Activated naive CD8-positive, alpha-beta T cell treated with anti-CD3 and anti-CD28 coated beads, Interleukin-2, amount 50 U/mL, for 24 hours (primary cell): ENCODE measurements at regions not wholly inside any gene's neighbourhood (a gene's known extent, or its start where the extent isn't known, plus 50 kb on each side); places are given as distances from the start of the nearest gene placed in this dataset.

Source experiments
- ATAC-seq: fragments of 150-1000 bp; cut with Tn5 transposase; one replicate; pipeline ENCODE4 v1.10.0; 2021
- DNase-seq: peaks from one replicate; pipeline ENCODE4 v3.0.0; 2021
- H3K27ac Mint-ChIP-seq: one replicate; pipeline ENCODE4 v1.8.0; 2021; ENCODE audit warnings: mild to moderate bottlenecking, mixed read lengths
- H3K27me3 Mint-ChIP-seq: one replicate; pipeline ENCODE4 v1.8.0; 2021; ENCODE audit warnings: mixed read lengths
- H3K36me3 Mint-ChIP-seq: one replicate; pipeline ENCODE4 v1.8.0; 2021; ENCODE audit warnings: low read depth, mixed read lengths
- H3K4me1 Mint-ChIP-seq: one replicate; pipeline ENCODE4 v1.8.0; 2021; ENCODE audit warnings: mixed read lengths
- H3K4me3 Mint-ChIP-seq: one replicate; pipeline ENCODE4 v1.8.0; 2021; ENCODE audit warnings: mild to moderate bottlenecking, moderate library complexity, mixed read lengths
- H3K9me3 Mint-ChIP-seq: one replicate; pipeline ENCODE4 v1.8.0; 2021; ENCODE audit warnings: mixed read lengths

GRCh38 chr10:120394446-120394845, 62.6 kb upstream of the PLPP4 start:
- peaks cover 9% of the 10 kb centered on the region for H3K27me3 Mint-ChIP-seq
- H3K9me3 Mint-ChIP-seq: peaks cover 4% of the 10 kb centered on the region
- no peaks in the 10 kb centered on the region for H3K36me3 Mint-ChIP-seq
- no peaks in the 10 kb centered on the region for H3K4me1 Mint-ChIP-seq
- no peak overlapping the region for H3K4me3 Mint-ChIP-seq
- ATAC-seq (no peak), DNase-seq (no peak)
- no peak overlapping the region for H3K27ac Mint-ChIP-seq

GRCh38 chr10:120396228-120396627, 60.8 kb upstream of the PLPP4 start:
- DNase-seq: no peak
- Mint-ChIP-seq H3K36me3 (no peaks in the 10 kb centered on the region), H3K4me3 (no peak overlapping the region), H3K9me3 (peaks cover 4% of the 10 kb centered on the region), H3K4me1 (no peaks in the 10 kb centered on the region), H3K27ac (no peak overlapping the region), H3K27me3 (peaks cover 9% of the 10 kb centered on the region)
- ATAC-seq: no peak

- H3K36me3 Mint-ChIP-seq: no peaks in the 10 kb centered on the region
These were observed 58.8 kb upstream of the PLPP4 start for GRCh38 chr10:120398180-120398579.

GRCh38 chr10:120400601-120401000, 56.4 kb upstream of the PLPP4 start:
- no peaks in the 10 kb centered on the region for H3K36me3 Mint-ChIP-seq

More at GRCh38 chr10:120398180-120398579, 58.8 kb upstream of the PLPP4 start:
- Mint-ChIP-seq H3K4me1 (no peaks in the 10 kb centered on the region), H3K27ac (no peak overlapping the region), H3K9me3 (peaks cover 4% of the 10 kb centered on the region), H3K27me3 (peaks cover 8% of the 10 kb centered on the region), H3K4me3 (no peak overlapping the region)
- no peak for ATAC-seq
- DNase-seq: no peak

GRCh38 chr10:120402147-120402766, 54.8 kb upstream of the PLPP4 start:
- Mint-ChIP-seq H3K36me3 (no peaks in the 10 kb centered on the region), H3K9me3 (no peaks in the 10 kb centered on the region)
- no peak for ATAC-seq

More at GRCh38 chr10:120400601-120401000, 56.4 kb upstream of the PLPP4 start:
- no peak for DNase-seq
- no peak for ATAC-seq
- H3K4me1 Mint-ChIP-seq: no peaks in the 10 kb centered on the region
- H3K4me3 Mint-ChIP-seq: no peak overlapping the region
- no peak overlapping the region for H3K27ac Mint-ChIP-seq
- no peaks in the 10 kb centered on the region for H3K27me3 Mint-ChIP-seq
- no peaks in the 10 kb centered on the region for H3K9me3 Mint-ChIP-seq

GRCh38 chr10:120403109-120403508, 53.9 kb upstream of the PLPP4 start:
- H3K36me3 Mint-ChIP-seq: no peaks in the 10 kb centered on the region

More at GRCh38 chr10:120402147-120402766, 54.8 kb upstream of the PLPP4 start:
- no peak for DNase-seq
- H3K4me1 Mint-ChIP-seq: no peaks in the 10 kb centered on the region
- H3K27me3 Mint-ChIP-seq: no peaks in the 10 kb centered on the region
- no peak overlapping the region for H3K27ac Mint-ChIP-seq
- no peak overlapping the region for H3K4me3 Mint-ChIP-seq

GRCh38 chr10:120406376-120406775, 50.7 kb upstream of the PLPP4 start:
- no peak for DNase-seq
- Mint-ChIP-seq H3K4me1 (no peaks in the 10 kb centered on the region), H3K9me3 (no peaks in the 10 kb centered on the region), H3K4me3 (no peak overlapping the region), H3K27me3 (peaks cover 3% of the 10 kb centered on the region), H3K27ac (no peak overlapping the region), H3K36me3 (no peaks in the 10 kb centered on the region)
- ATAC-seq: no peak

More at GRCh38 chr10:120403109-120403508, 53.9 kb upstream of the PLPP4 start:
- Mint-ChIP-seq H3K27me3 (peaks cover 2% of the 10 kb centered on the region), H3K9me3 (no peaks in the 10 kb centered on the region), H3K27ac (no peak overlapping the region), H3K4me3 (no peak overlapping the region), H3K4me1 (no peaks in the 10 kb centered on the region)
- ATAC-seq (no peak), DNase-seq (no peak)
